ENCODE measurements at regions not wholly inside any gene's neighbourhood (a gene's known extent, or its start where the extent isn't known, plus 50 kb on each side); places are given as distances from the start of the nearest gene placed in this dataset.

GRCh38 chr5:85010014-85010562, 625.4 kb upstream of the EDIL3 start:
- TF ChIP-seq CTCF (IDR thresholded peaks at IDR 0.05): no peak
- TF ChIP-seq POLR2A (IDR thresholded peaks at IDR 0.05): no peak
- no peak for TF ChIP-seq POLR2AphosphoS5 (IDR thresholded peaks at IDR 0.05)
